SK-N-SH treated with all-trans-retinoic acid at 6 μM for 48 hours (cell line): ENCODE measurements at regions not wholly inside any gene's neighbourhood (a gene's known extent, or its start where the extent isn't known, plus 50 kb on each side); places are given as distances from the start of the nearest gene placed in this dataset.

Experiments used
- ARNTL ChIP-seq: fragments of 450-650 bp; formaldehyde crosslinking; IDR thresholded peaks from 2 replicates; pipeline ENCODE4 v1.5.0; 2020; ENCODE audit warnings: low read depth, mild to moderate bottlenecking, moderate library complexity, borderline replicate concordance
- CSDC2 ChIP-seq: fragments of 250-450 bp; sonication (Bioruptor Pico); IDR thresholded peaks from 2 replicates; pipeline ENCODE4 v1.5.0; 2020; ENCODE audit warnings: mild to moderate bottlenecking, moderate library complexity
- GLIS3 ChIP-seq: fragments of 250-450 bp; sonication (Bioruptor Pico); IDR thresholded peaks from 2 replicates; pipeline ENCODE4 v1.5.0; 2020; ENCODE audit warnings: mild to moderate bottlenecking, moderate library complexity
- OSR1 ChIP-seq: fragments of 250-450 bp; sonication (Bioruptor Pico); IDR thresholded peaks from 2 replicates; pipeline ENCODE4 v1.8.0; 2022; ENCODE audit warnings: moderate library complexity, mild to moderate bottlenecking, inconsistent platforms
- RARB ChIP-seq: fragments of 250-450 bp; sonication (Bioruptor Pico); IDR thresholded peaks from 2 replicates; pipeline ENCODE4 v1.8.0; 2021; ENCODE audit warnings: mild to moderate bottlenecking, moderate library complexity
- ZFP3 ChIP-seq: fragments of 250-450 bp; sonication (Bioruptor Pico); IDR thresholded peaks from 2 replicates; pipeline ENCODE4 v1.5.0; 2020; ENCODE audit warnings: mild to moderate bottlenecking, moderate library complexity
- ZNF565 ChIP-seq: fragments of 450-650 bp; formaldehyde crosslinking; conservative IDR thresholded peaks from 2 replicates; pipeline ENCODE4 v1.5.0; 2020; ENCODE audit warnings: low read depth, mild to moderate bottlenecking, moderate library complexity
- TF ChIP-seq, protein P1 (sequence below): fragments of 250-450 bp; sonication (Bioruptor Pico); IDR thresholded peaks from 2 replicates; pipeline ENCODE4 v1.5.0; 2020; ENCODE audit warnings: mild to moderate bottlenecking, moderate library complexity
- TF ChIP-seq, protein P2 (sequence below): fragments of 250-450 bp; sonication (Bioruptor Pico); IDR thresholded peaks from 2 replicates; pipeline ENCODE4 v1.8.0; 2020; ENCODE audit warnings: mild to moderate bottlenecking, moderate library complexity, borderline replicate concordance
- TF ChIP-seq, protein P3 (sequence below): fragments of 250-450 bp; sonication (Bioruptor Pico); IDR thresholded peaks from 2 replicates; pipeline ENCODE4 v1.5.1; 2021; ENCODE audit warnings: mild to moderate bottlenecking, moderate library complexity

DNA sequence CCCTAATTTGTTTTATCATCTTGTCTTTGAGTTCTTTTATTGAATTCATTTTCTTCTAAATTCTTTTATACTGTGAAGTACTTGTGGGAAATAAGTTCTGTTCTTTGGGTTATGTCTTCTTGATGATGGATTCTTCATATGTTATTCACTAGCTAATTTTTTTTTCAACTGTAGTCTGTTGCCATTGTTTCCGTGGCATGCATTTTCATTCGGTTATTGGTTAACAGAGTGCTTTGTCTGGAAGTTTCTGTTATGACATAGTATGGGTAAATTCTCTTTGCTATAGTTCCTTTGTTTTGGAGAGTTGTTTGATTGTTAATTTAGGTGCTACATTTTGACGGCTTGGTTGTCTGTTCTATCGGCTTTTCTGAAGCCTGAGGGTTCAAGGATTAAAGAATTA lies 184.9 kb upstream of the AADAT start:
- TF ChIP-seq, protein P1, sequence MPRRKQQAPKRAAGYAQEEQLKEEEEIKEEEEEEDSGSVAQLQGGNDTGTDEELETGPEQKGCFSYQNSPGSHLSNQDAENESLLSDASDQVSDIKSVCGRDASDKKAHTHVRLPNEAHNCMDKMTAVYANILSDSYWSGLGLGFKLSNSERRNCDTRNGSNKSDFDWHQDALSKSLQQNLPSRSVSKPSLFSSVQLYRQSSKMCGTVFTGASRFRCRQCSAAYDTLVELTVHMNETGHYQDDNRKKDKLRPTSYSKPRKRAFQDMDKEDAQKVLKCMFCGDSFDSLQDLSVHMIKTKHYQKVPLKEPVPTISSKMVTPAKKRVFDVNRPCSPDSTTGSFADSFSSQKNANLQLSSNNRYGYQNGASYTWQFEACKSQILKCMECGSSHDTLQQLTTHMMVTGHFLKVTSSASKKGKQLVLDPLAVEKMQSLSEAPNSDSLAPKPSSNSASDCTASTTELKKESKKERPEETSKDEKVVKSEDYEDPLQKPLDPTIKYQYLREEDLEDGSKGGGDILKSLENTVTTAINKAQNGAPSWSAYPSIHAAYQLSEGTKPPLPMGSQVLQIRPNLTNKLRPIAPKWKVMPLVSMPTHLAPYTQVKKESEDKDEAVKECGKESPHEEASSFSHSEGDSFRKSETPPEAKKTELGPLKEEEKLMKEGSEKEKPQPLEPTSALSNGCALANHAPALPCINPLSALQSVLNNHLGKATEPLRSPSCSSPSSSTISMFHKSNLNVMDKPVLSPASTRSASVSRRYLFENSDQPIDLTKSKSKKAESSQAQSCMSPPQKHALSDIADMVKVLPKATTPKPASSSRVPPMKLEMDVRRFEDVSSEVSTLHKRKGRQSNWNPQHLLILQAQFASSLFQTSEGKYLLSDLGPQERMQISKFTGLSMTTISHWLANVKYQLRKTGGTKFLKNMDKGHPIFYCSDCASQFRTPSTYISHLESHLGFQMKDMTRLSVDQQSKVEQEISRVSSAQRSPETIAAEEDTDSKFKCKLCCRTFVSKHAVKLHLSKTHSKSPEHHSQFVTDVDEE (CRISPR knock-in tag) = no peak
- TF ChIP-seq, protein P2, sequence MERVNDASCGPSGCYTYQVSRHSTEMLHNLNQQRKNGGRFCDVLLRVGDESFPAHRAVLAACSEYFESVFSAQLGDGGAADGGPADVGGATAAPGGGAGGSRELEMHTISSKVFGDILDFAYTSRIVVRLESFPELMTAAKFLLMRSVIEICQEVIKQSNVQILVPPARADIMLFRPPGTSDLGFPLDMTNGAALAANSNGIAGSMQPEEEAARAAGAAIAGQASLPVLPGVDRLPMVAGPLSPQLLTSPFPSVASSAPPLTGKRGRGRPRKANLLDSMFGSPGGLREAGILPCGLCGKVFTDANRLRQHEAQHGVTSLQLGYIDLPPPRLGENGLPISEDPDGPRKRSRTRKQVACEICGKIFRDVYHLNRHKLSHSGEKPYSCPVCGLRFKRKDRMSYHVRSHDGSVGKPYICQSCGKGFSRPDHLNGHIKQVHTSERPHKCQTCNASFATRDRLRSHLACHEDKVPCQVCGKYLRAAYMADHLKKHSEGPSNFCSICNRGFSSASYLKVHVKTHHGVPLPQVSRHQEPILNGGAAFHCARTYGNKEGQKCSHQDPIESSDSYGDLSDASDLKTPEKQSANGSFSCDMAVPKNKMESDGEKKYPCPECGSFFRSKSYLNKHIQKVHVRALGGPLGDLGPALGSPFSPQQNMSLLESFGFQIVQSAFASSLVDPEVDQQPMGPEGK (CRISPR knock-in tag) = no peak
- no peak for TF ChIP-seq GLIS3 (CRISPR knock-in tag)
- TF ChIP-seq, protein P3, sequence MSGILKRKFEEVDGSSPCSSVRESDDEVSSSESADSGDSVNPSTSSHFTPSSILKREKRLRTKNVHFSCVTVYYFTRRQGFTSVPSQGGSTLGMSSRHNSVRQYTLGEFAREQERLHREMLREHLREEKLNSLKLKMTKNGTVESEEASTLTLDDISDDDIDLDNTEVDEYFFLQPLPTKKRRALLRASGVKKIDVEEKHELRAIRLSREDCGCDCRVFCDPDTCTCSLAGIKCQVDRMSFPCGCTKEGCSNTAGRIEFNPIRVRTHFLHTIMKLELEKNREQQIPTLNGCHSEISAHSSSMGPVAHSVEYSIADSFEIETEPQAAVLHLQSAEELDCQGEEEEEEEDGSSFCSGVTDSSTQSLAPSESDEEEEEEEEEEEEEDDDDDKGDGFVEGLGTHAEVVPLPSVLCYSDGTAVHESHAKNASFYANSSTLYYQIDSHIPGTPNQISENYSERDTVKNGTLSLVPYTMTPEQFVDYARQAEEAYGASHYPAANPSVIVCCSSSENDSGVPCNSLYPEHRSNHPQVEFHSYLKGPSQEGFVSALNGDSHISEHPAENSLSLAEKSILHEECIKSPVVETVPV (CRISPR knock-in tag) = no peak
- TF ChIP-seq ARNTL (CRISPR knock-in tag) = no peak
- TF ChIP-seq ZNF565 (CRISPR knock-in tag) = no peak
- no peak for TF ChIP-seq CSDC2 (CRISPR knock-in tag)
- TF ChIP-seq RARB (CRISPR knock-in tag) = no peak
- TF ChIP-seq OSR1 = no peak
- no peak for TF ChIP-seq ZFP3
